Kidney epithelial cell (primary cell): ENCODE measurements at regions not wholly inside any gene's neighbourhood (a gene's known extent, or its start where the extent isn't known, plus 50 kb on each side); places are given as distances from the start of the nearest gene placed in this dataset.

Experiments used
- DNase-seq: peaks from one replicate; pipeline ENCODE4 v3.0.0-alpha.2; 2010; ENCODE audit warnings: low read depth
- H3K27me3 ChIP-seq: 2 replicates; pipeline ENCODE4 v1.6.0; 2011; ENCODE audit warnings: low read length; ENCODE audit not compliant: control insufficient read depth, insufficient read depth
- H3K36me3 ChIP-seq: 2 replicates; pipeline ENCODE4 v1.5.1; 2011; ENCODE audit warnings: low read length; ENCODE audit not compliant: control insufficient read depth, insufficient read depth
- H3K4me3 ChIP-seq: 2 replicates; pipeline ENCODE4 v1.5.1; 2011; ENCODE audit warnings: low read depth, mild to moderate bottlenecking, control low read depth, low read length
- TF ChIP-seq, protein P1 (sequence below): IDR thresholded peaks from 2 replicates; pipeline ENCODE4 v1.5.1; 2011; ENCODE audit warnings: mild to moderate bottlenecking, moderate library complexity, low read length, control low read depth, inconsistent platforms; ENCODE audit not compliant: insufficient read depth, poor library complexity, severe bottlenecking

DNA sequence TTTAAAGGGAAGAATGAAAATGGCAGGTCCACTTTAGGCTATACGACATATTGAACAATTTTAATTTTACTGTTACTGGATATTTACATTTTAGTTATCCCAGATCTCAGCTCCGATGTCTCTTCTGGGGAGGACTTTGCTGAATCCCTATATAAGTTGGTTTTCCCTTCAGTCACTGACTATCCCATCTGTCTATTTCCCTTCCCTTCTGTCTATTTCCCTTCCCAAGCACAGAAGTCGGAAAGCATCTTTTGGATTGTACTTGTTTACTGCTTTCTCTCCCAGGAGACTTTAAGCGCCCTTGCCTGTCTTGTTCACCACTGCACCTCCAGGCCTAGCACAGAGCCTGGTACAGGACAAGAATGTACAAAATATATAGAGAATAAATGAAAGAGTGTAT, 165.8 kb upstream of the SALL4 start:
- Histone ChIP-seq H3K4me3 (no peak overlapping the region), H3K36me3 (no peaks in the 10 kb centered on the region), H3K27me3 (no peaks in the 10 kb centered on the region)
- DNase-seq, result no peak
- TF ChIP-seq, protein P1, sequence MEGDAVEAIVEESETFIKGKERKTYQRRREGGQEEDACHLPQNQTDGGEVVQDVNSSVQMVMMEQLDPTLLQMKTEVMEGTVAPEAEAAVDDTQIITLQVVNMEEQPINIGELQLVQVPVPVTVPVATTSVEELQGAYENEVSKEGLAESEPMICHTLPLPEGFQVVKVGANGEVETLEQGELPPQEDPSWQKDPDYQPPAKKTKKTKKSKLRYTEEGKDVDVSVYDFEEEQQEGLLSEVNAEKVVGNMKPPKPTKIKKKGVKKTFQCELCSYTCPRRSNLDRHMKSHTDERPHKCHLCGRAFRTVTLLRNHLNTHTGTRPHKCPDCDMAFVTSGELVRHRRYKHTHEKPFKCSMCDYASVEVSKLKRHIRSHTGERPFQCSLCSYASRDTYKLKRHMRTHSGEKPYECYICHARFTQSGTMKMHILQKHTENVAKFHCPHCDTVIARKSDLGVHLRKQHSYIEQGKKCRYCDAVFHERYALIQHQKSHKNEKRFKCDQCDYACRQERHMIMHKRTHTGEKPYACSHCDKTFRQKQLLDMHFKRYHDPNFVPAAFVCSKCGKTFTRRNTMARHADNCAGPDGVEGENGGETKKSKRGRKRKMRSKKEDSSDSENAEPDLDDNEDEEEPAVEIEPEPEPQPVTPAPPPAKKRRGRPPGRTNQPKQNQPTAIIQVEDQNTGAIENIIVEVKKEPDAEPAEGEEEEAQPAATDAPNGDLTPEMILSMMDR, result no peak

- no peak overlapping the region for H3K4me3 ChIP-seq
- H3K36me3 ChIP-seq, result no peaks in the 10 kb centered on the region
- TF ChIP-seq, protein P1, result peak; percentile 70
- DNase-seq, result peak; percentile 38
- H3K27me3 ChIP-seq, result no peaks in the 10 kb centered on the region
These were observed 164.1 kb upstream of the SALL4 start for GRCh38 chr20:51966296-51966971.

- Histone ChIP-seq H3K4me3 (no peak overlapping the region), H3K27me3 (no peaks in the 10 kb centered on the region), H3K36me3 (no peaks in the 10 kb centered on the region)
- TF ChIP-seq, protein P1, result no peak
- DNase-seq, result no peak
These were observed 159.8 kb upstream of the SALL4 start for GRCh38 chr20:51961964-51962761.

- no peak for DNase-seq
- Histone ChIP-seq H3K4me3 (no peak overlapping the region), H3K27me3 (no peaks in the 10 kb centered on the region), H3K36me3 (no peaks in the 10 kb centered on the region)
- TF ChIP-seq, protein P1, result no peak
These were observed 157.8 kb upstream of the SALL4 start for GRCh38 chr20:51960047-51960675.

- no peak for DNase-seq
- Histone ChIP-seq H3K27me3 (no peaks in the 10 kb centered on the region), H3K36me3 (no peaks in the 10 kb centered on the region), H3K4me3 (no peak overlapping the region)
- TF ChIP-seq, protein P1, result no peak
These were observed 156.8 kb upstream of the SALL4 start for GRCh38 chr20:51959066-51959542.
